H9 (cell line): ENCODE measurements at regions not wholly inside any gene's neighbourhood (a gene's known extent, or its start where the extent isn't known, plus 50 kb on each side); places are given as distances from the start of the nearest gene placed in this dataset.

ENCODE experiments used
- DNase-seq: peaks from one replicate; pipeline ENCODE4 v3.0.0-alpha.2; 2017
- H2AFZ ChIP-seq: one replicate; pipeline ENCODE4 v1.6.1; 2013; ENCODE audit warnings: mild to moderate bottlenecking, low read length, control low read depth, moderate library complexity
- H2AK5ac ChIP-seq: 2 replicates; pipeline ENCODE4 v1.6.1; 2013; ENCODE audit warnings: low read length, control low read depth, mixed read lengths; ENCODE audit not compliant: insufficient read length
- H2BK120ac ChIP-seq: one replicate; pipeline ENCODE4 v1.6.1; 2013; ENCODE audit warnings: low read depth, mild to moderate bottlenecking, low read length, control low read depth, inconsistent platforms; ENCODE audit not compliant: poor library complexity, severe bottlenecking
- H2BK12ac ChIP-seq: 2 replicates; pipeline ENCODE4 v1.6.1; 2013; ENCODE audit warnings: low read length, control low read depth, mixed read lengths, low read depth; ENCODE audit not compliant: insufficient read length
- H2BK15ac ChIP-seq: 2 replicates; pipeline ENCODE4 v1.6.1; 2013; ENCODE audit warnings: low read depth, low read length, control low read depth
- H2BK20ac ChIP-seq: one replicate; pipeline ENCODE4 v1.6.1; 2013; ENCODE audit warnings: low read depth, mild to moderate bottlenecking, low read length, control low read depth, inconsistent platforms; ENCODE audit not compliant: poor library complexity, severe bottlenecking
- H2BK5ac ChIP-seq: 2 replicates; pipeline ENCODE4 v1.6.1; 2013; ENCODE audit warnings: low read length, control low read depth, mixed read lengths; ENCODE audit not compliant: insufficient read length
- H3K14ac ChIP-seq: 2 replicates; pipeline ENCODE4 v1.6.1; 2013; ENCODE audit warnings: low read length, control low read depth; ENCODE audit not compliant: insufficient read depth
- H3K18ac ChIP-seq: 2 replicates; pipeline ENCODE4 v1.6.1; 2013; ENCODE audit warnings: low read depth, mild to moderate bottlenecking, mixed read lengths, low read length, control low read depth; ENCODE audit not compliant: insufficient read length
- H3K23ac ChIP-seq: 2 replicates; pipeline ENCODE4 v1.6.1; 2013; ENCODE audit warnings: low read length, control low read depth, mixed read lengths, low read depth; ENCODE audit not compliant: insufficient read length
- H3K23me2 ChIP-seq: 2 replicates; pipeline ENCODE4 v1.6.1; 2013; ENCODE audit warnings: low read depth, mild to moderate bottlenecking, mixed read lengths, low read length, control low read depth; ENCODE audit not compliant: insufficient read length, poor library complexity, severe bottlenecking
- H3K27ac ChIP-seq: 2 replicates; pipeline ENCODE4 v1.5.1; 2013; ENCODE audit warnings: low read length, control low read depth, mixed read lengths, low read depth; ENCODE audit not compliant: insufficient read length
- H3K27me3 ChIP-seq: 2 replicates; pipeline ENCODE4 v1.6.1; 2013; ENCODE audit warnings: low read length, control low read depth, inconsistent platforms; ENCODE audit not compliant: insufficient read depth
- H3K4ac ChIP-seq: 2 replicates; pipeline ENCODE4 v1.6.1; 2013; ENCODE audit warnings: low read depth, mild to moderate bottlenecking, control low read depth, inconsistent platforms, low read length, moderate library complexity
- H3K4me1 ChIP-seq: 2 replicates; pipeline ENCODE4 v1.6.1; 2013; ENCODE audit warnings: low read length, control low read depth, inconsistent platforms; ENCODE audit not compliant: insufficient read depth
- H3K4me2 ChIP-seq: 2 replicates; pipeline ENCODE4 v1.6.1; 2013; ENCODE audit warnings: low read length, control low read depth, mixed read lengths; ENCODE audit not compliant: insufficient read length, insufficient read depth
- H3K56ac ChIP-seq: 2 replicates; pipeline ENCODE4 v1.6.1; 2013; ENCODE audit warnings: low read depth, mild to moderate bottlenecking, mixed read lengths, low read length, control low read depth; ENCODE audit not compliant: insufficient read length
- H3K79me1 ChIP-seq: 2 replicates; pipeline ENCODE4 v1.6.1; 2013; ENCODE audit warnings: low read depth, mild to moderate bottlenecking, moderate library complexity, low read length, control low read depth, inconsistent platforms; ENCODE audit not compliant: insufficient read depth, poor library complexity, severe bottlenecking
- H3K79me2 ChIP-seq: 2 replicates; pipeline ENCODE4 v1.6.1; 2013; ENCODE audit warnings: low read length, control low read depth, inconsistent platforms; ENCODE audit not compliant: insufficient read depth
- H3K9ac ChIP-seq: 2 replicates; pipeline ENCODE4 v1.6.1; 2013; ENCODE audit warnings: low read length, control low read depth, mixed read lengths; ENCODE audit not compliant: insufficient read length; ENCODE audit errors: extremely low read depth
- H3K9me3 ChIP-seq: one replicate; pipeline ENCODE4 v1.6.1; 2013; ENCODE audit warnings: low read depth, low read length, inconsistent platforms; ENCODE audit not compliant: control insufficient read depth
- H3T11ph ChIP-seq: one replicate; pipeline ENCODE4 v1.6.1; 2013; ENCODE audit warnings: mild to moderate bottlenecking, low read length, control low read depth, inconsistent platforms
- H4K20me1 ChIP-seq: one replicate; pipeline ENCODE4 v1.6.1; 2013; ENCODE audit not compliant: control insufficient read depth, insufficient read length, insufficient read depth
- H4K5ac ChIP-seq: 2 replicates; pipeline ENCODE4 v1.6.1; 2013; ENCODE audit warnings: low read depth, mild to moderate bottlenecking, mixed read lengths, low read length, control low read depth; ENCODE audit not compliant: insufficient read length
- H4K8ac ChIP-seq: replicated peaks from 2 replicates; pipeline ENCODE4 v1.6.1; 2013; ENCODE audit warnings: low read length, control low read depth, mixed read lengths, low read depth; ENCODE audit not compliant: insufficient read length
- H4K91ac ChIP-seq: 2 replicates; pipeline ENCODE4 v1.6.1; 2013; ENCODE audit warnings: low read depth, mild to moderate bottlenecking, moderate library complexity, mixed read lengths, low read length, control low read depth; ENCODE audit not compliant: insufficient read length
- H3K27ac Mint-ChIP-seq, 3 experiments: 2 replicates in 2 of 3; 3 replicates in 1 of 3; pipeline ENCODE4 v1.8.0; 2020 to 2021; ENCODE audit warnings: mixed read lengths in 3 of 3, mild to moderate bottlenecking in 1 of 3, moderate library complexity in 1 of 3
- H3K27me3 Mint-ChIP-seq: 2 replicates; pipeline ENCODE4 v1.8.0; 2021; ENCODE audit warnings: low read depth, mild to moderate bottlenecking, moderate library complexity, mixed read lengths
- H3K36me3 Mint-ChIP-seq, 3 experiments: 2 replicates in 2 of 3; 3 replicates in 1 of 3; pipeline ENCODE4 v1.8.0; 2020 to 2021; ENCODE audit warnings: low read depth in 3 of 3, mixed read lengths in 3 of 3; ENCODE audit not compliant: insufficient read depth in 1 of 3
- H3K4me1 Mint-ChIP-seq, 2 experiments: 2 replicates each; pipeline ENCODE4 v1.8.0; 2020; ENCODE audit warnings: mixed read lengths in 2 of 2
- H3K4me3 Mint-ChIP-seq, 2 experiments: 2 replicates in 1 of 2; 3 replicates in 1 of 2; pipeline ENCODE4 v1.8.0; 2020 to 2021; ENCODE audit warnings: mild to moderate bottlenecking in 2 of 2, mixed read lengths in 2 of 2, moderate library complexity in 1 of 2
- H3K9me3 Mint-ChIP-seq, 2 experiments: 2 replicates in 1 of 2; 3 replicates in 1 of 2; pipeline ENCODE4 v1.8.0; 2020; ENCODE audit warnings: mild to moderate bottlenecking in 2 of 2, mixed read lengths in 2 of 2, moderate library complexity in 1 of 2
- WGBS: extraction: QIAGEN DNeasy Blood & Tissue Kit; methylation state at CpG from one replicate; pipeline ENCODE4 v1.1.7; 2013; ENCODE audit warnings: missing lambda C conversion rate, low lambda C conversion rate, mixed read lengths; ENCODE audit not compliant: insufficient read length; ENCODE audit errors: extremely low coverage; 5-methylcytosine and 5-hydroxymethylcytosine counted together
- TF ChIP-seq, protein P1 (sequence below): fragments of 200-600 bp; sonication (generic); conservative IDR thresholded peaks from 3 replicates; pipeline ENCODE4 v1.8.0; 2021; ENCODE audit warnings: antibody characterized with exemption, mild to moderate bottlenecking

DNA sequence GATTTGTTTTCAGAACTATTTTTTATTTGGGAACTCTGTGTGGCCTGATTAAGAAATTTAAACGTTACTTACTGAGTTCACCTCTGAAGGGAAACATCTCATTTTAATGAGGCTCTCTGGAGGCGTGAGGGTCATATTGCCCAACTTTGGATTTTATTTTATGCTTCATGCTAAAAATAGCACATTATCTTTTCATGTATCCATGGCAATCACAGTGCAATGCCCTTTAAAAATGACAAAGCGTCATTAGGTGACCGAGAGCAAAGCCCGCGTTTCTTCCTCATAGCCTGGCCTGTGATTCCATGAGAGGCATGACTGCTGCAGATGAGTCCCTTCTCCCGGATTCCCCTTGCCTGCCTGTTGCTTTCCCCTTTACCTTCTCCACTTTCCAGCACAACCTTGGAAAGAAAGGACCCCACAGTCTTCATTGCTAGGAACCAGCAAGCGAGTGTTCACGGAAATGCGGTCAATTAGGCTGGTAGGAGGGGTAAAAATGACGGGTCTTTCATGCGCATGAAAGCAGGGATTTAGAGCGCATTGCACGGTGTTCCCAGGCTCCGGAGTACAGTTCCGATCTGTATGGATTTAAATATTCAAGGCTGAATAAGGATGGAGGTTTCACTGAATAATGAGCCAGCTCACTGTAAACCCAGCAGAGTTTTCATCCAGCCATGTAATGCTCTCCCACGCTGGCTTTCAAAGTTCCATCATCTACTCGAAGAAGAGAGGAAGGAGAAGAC lies 98.2 kb upstream of the PITRM1 start:
- Histone ChIP-seq H2AFZ (no peak overlapping the region), H3K4ac (no peak overlapping the region), H3K23ac (no peak overlapping the region), H2BK15ac (no peak overlapping the region), H2BK120ac (no peak overlapping the region), H3K14ac (no peak overlapping the region), H2BK20ac (no peak overlapping the region), H3T11ph (no peak overlapping the region), H3K23me2 (no peaks in the 10 kb centered on the region), H3K18ac (no peak overlapping the region), H3K4me1 (peaks cover 6% of the 10 kb centered on the region; the same call in 1 of the 2 replicates), H3K79me2 (no peaks in the 10 kb centered on the region), H3K27me3 (no peaks in the 10 kb centered on the region), H4K8ac (no peak overlapping the region), H4K5ac (no peak overlapping the region), H4K20me1 (no peaks in the 10 kb centered on the region), H3K56ac (no peak overlapping the region), H4K91ac (no peak overlapping the region), H2AK5ac (no peak overlapping the region), H3K9ac (no peak overlapping the region), H3K27ac (no peak overlapping the region), H3K4me2 (no peak overlapping the region), H3K79me1 (no peaks in the 10 kb centered on the region), H2BK12ac (no peak overlapping the region), H3K9me3 (no peaks in the 10 kb centered on the region), H2BK5ac (no peak overlapping the region)
- peak overlapping the region in 1 of 3 experiments; percentile 65; a peak in 2 of 7 replicates for H3K27ac Mint-ChIP-seq
- TF ChIP-seq, protein P1, sequence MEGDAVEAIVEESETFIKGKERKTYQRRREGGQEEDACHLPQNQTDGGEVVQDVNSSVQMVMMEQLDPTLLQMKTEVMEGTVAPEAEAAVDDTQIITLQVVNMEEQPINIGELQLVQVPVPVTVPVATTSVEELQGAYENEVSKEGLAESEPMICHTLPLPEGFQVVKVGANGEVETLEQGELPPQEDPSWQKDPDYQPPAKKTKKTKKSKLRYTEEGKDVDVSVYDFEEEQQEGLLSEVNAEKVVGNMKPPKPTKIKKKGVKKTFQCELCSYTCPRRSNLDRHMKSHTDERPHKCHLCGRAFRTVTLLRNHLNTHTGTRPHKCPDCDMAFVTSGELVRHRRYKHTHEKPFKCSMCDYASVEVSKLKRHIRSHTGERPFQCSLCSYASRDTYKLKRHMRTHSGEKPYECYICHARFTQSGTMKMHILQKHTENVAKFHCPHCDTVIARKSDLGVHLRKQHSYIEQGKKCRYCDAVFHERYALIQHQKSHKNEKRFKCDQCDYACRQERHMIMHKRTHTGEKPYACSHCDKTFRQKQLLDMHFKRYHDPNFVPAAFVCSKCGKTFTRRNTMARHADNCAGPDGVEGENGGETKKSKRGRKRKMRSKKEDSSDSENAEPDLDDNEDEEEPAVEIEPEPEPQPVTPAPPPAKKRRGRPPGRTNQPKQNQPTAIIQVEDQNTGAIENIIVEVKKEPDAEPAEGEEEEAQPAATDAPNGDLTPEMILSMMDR = no peak
- H3K4me3 Mint-ChIP-seq = no peak overlapping the region
- no peak for DNase-seq
- H3K9me3 Mint-ChIP-seq = peaks cover 4% of the 10 kb centered on the region in 2 experiments; a peak in 4 of 5 replicates
- peaks cover 8% of the 10 kb centered on the region for H3K27me3 Mint-ChIP-seq
- H3K4me1 Mint-ChIP-seq = peaks cover 45 to 52% of the 10 kb centered on the region in 2 experiments
- H3K36me3 Mint-ChIP-seq = peaks cover 0 to 12% (median 0%) of the 10 kb centered on the region in 3 experiments; a peak in 5 of 7 replicates
- WGBS = no CpG with 5 or more reads among the region's 18 CpGs
